ENCODE measurements at regions not wholly inside any gene's neighbourhood (a gene's known extent, or its start where the extent isn't known, plus 50 kb on each side); places are given as distances from the start of the nearest gene placed in this dataset.

DNA sequence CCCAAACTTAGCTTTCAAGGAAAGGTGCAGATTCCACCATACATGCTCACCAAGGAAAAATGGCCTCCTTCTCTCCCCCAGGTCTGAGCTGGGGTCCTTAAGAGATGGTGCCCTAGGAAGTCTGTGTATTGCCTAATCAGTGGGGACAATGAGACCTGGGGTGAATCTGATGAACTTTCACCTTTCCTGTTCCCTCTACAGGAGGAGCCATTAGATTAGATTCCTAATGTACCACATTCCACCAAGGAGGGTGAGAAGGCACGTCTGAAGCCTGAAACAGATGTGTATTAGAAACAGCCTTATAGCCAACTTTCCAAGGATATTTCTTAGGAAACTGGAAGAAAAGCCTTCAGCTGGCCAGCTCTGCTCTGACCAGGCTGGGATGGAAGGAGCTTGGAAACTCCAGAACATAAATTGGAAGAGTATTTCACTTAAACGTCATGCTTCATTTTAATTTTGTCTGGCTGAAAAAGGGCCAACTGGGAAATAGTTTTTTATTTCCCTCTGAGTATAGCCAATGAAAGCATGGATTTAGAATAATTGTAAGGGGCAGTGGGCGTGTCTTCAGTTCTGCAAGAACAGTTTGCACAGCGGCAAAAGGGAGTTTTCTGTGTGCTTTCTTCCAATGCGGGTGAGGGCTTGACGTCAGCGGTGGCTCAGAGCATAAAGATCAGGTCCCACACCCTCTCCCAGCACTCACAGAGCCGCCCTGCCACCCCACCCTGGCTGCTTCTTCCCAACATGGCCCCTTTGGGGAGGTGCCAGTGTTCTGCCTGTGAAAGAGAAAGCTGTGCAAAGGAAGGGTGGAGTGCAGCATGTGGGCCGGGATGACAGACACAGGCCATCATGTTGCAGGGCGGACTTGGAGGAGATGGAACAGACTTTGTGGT, 210.9 kb downstream of the ESM1 start:
- Histone ChIP-seq H3K9me3 (ENCODE audit: control insufficient read depth, insufficient read depth, low read length) (no peaks in the 10 kb centered on the region), H3K36me3 (ENCODE audit: control insufficient read depth, insufficient read depth, low read length) (no peaks in the 10 kb centered on the region), H3K9ac (ENCODE audit: low read depth, low read length) (no peak overlapping the region), H3K4me3 (ENCODE audit: low read depth, low read length) (no peak overlapping the region), H3K4me1 (ENCODE audit: control insufficient read depth, insufficient read depth, low read length) (no peaks in the 10 kb centered on the region), H3K27me3 (ENCODE audit: control insufficient read depth, insufficient read depth, low read length) (no peaks in the 10 kb centered on the region)

DNA sequence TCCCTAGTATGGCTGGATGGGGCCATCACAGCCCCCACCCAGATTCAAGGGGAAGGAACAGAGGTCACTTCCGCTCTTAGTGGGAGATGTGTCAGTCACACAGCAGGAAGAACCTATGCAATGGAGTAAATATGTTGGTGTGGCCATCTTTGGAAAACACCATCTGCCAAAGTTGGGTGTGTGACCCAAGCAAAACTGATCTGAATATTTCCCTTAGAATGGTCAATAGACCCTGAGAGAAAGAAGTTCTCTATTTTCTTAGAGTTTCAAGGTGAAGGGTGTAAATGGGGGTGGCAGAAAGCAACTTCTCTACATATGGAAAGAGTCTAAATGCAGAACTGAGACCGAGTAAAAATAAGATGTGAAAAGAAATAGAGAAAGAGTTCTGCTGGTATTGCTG, 212.7 kb downstream of the ESM1 start:
- Histone ChIP-seq H3K4me3 (ENCODE audit: low read depth, low read length) (no peak overlapping the region), H3K9ac (ENCODE audit: low read depth, low read length) (no peak overlapping the region), H3K4me1 (ENCODE audit: control insufficient read depth, insufficient read depth, low read length) (no peaks in the 10 kb centered on the region), H3K9me3 (ENCODE audit: control insufficient read depth, insufficient read depth, low read length) (no peaks in the 10 kb centered on the region), H3K36me3 (ENCODE audit: control insufficient read depth, insufficient read depth, low read length) (no peaks in the 10 kb centered on the region), H3K27me3 (ENCODE audit: control insufficient read depth, insufficient read depth, low read length) (no peaks in the 10 kb centered on the region)

- Histone ChIP-seq H3K9ac (ENCODE audit: low read depth, low read length) (no peak overlapping the region), H3K4me3 (ENCODE audit: low read depth, low read length) (no peak overlapping the region), H3K27me3 (ENCODE audit: control insufficient read depth, insufficient read depth, low read length) (no peaks in the 10 kb centered on the region), H3K9me3 (ENCODE audit: control insufficient read depth, insufficient read depth, low read length) (no peaks in the 10 kb centered on the region), H3K36me3 (ENCODE audit: control insufficient read depth, insufficient read depth, low read length) (no peaks in the 10 kb centered on the region), H3K4me1 (ENCODE audit: control insufficient read depth, insufficient read depth, low read length) (no peaks in the 10 kb centered on the region)
Observed at GRCh38 chr5:54772231-54772630, 213.2 kb downstream of the ESM1 start.

- Histone ChIP-seq H3K4me1 (ENCODE audit: control insufficient read depth, insufficient read depth, low read length) (no peaks in the 10 kb centered on the region), H3K27me3 (ENCODE audit: control insufficient read depth, insufficient read depth, low read length) (no peaks in the 10 kb centered on the region), H3K4me3 (ENCODE audit: low read depth, low read length) (no peak overlapping the region), H3K36me3 (ENCODE audit: control insufficient read depth, insufficient read depth, low read length) (no peaks in the 10 kb centered on the region), H3K9me3 (ENCODE audit: control insufficient read depth, insufficient read depth, low read length) (no peaks in the 10 kb centered on the region), H3K9ac (ENCODE audit: low read depth, low read length) (no peak overlapping the region)
Observed at GRCh38 chr5:54769746-54770145, 215.6 kb downstream of the ESM1 start.

DNA sequence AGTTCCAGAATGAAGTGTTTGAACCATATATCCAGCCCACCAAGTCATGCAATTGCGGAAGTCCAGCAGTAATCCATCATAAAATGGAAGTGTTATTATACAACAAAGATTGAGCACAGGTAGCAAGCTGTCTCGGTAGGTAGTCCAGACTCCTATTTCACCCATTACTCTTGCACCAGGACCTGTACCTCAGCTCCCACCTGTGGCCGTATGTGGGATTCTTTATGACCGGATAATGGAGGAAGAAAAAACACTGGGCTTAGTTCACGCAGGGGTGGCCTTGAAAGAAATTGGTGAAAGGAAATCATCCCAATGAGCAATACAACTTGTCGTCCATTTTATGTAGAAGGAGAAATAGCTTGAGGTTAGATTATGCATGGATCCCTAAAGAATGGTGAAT, 216.3 kb downstream of the ESM1 start:
- Histone ChIP-seq H3K36me3 (ENCODE audit: control insufficient read depth, insufficient read depth, low read length) (no peaks in the 10 kb centered on the region), H3K4me3 (ENCODE audit: low read depth, low read length) (no peak overlapping the region), H3K9ac (ENCODE audit: low read depth, low read length) (no peak overlapping the region), H3K4me1 (ENCODE audit: control insufficient read depth, insufficient read depth, low read length) (no peaks in the 10 kb centered on the region), H3K27me3 (ENCODE audit: control insufficient read depth, insufficient read depth, low read length) (no peaks in the 10 kb centered on the region), H3K9me3 (ENCODE audit: control insufficient read depth, insufficient read depth, low read length) (no peaks in the 10 kb centered on the region)

DNA sequence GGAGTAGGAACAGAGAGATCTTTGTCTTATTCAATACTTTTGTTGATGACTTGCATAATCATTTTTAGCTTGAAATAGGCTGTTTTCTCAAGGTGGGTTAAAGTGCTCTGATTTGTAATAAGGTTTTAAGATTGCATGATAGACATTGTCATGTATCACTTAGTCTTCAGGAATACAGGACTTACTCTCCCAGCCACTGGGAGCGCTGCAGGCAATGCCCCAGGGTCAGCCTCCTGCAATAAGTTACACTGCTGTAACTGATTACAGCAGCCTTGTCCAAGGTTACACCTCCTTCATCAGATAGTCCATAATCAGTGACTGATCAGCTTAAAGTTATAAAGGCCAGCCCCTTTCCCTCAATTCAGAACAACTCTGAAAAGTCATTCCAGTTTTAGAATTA, 218.6 kb downstream of the ESM1 start:
- H3K36me3 ChIP-seq (ENCODE audit: control insufficient read depth, insufficient read depth, low read length): no peaks in the 10 kb centered on the region
- no peaks in the 10 kb centered on the region for H3K9me3 ChIP-seq (ENCODE audit: control insufficient read depth, insufficient read depth, low read length)
- H3K4me3 ChIP-seq (ENCODE audit: low read depth, low read length): no peak overlapping the region
- no peaks in the 10 kb centered on the region for H3K4me1 ChIP-seq (ENCODE audit: control insufficient read depth, insufficient read depth, low read length)
- no peak overlapping the region for H3K9ac ChIP-seq (ENCODE audit: low read depth, low read length)
- no peaks in the 10 kb centered on the region for H3K27me3 ChIP-seq (ENCODE audit: control insufficient read depth, insufficient read depth, low read length)

GRCh38 chr5:54765165-54766028, 220.0 kb downstream of the ESM1 start:
- Histone ChIP-seq H3K27me3 (ENCODE audit: control insufficient read depth, insufficient read depth, low read length) (no peaks in the 10 kb centered on the region), H3K4me1 (ENCODE audit: control insufficient read depth, insufficient read depth, low read length) (no peaks in the 10 kb centered on the region), H3K4me3 (ENCODE audit: low read depth, low read length) (no peak overlapping the region), H3K36me3 (ENCODE audit: control insufficient read depth, insufficient read depth, low read length) (no peaks in the 10 kb centered on the region), H3K9ac (ENCODE audit: low read depth, low read length) (no peak overlapping the region), H3K9me3 (ENCODE audit: control insufficient read depth, insufficient read depth, low read length) (no peaks in the 10 kb centered on the region)

DNA sequence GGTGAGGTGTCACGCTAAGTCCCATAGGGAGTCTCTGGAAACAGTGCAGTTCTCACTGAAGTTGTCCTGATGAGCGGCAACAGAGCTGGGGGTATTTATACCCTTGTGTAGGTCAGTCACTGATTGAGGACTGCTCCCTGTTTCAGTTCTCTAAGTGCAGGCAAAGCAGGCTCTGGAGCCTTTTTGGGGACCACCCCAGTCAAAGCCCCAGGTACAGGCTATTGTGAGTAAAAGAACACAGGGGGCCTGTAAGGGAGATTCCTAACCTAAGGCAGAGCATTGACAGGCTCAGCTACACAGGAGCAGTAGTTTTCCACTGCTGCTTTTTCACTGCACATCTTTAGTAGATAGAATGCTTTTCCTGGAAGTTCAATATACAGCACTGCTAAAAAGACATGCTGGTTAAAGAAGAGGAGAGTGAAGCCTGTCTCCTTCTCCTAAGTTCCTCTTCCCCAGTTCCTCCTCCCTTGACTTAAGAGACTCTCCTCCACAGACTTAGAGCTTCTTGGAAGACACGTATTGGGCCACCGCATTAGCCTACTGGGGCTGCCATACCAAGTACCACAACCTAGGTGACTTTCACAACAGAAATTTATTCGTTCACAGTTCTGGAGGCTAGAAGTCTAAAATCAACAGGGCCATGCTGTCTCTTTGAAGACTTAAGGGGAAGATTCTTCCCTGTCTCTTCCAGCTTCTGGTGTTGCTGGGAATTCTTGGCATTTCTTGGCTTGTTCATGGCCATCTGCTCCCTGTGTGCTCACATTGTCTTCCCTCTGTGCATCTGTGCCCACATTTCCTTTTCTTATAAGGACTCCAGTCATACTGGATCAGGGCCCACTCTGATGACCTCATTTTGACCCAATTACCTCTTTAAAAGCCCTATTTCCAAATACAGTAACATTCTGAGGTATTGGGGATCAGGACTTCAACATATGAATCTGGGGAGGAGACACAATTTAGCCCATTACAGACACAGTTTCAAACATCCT, 221.0 kb downstream of the ESM1 start:
- H3K4me3 ChIP-seq (ENCODE audit: low read depth, low read length): no peak overlapping the region
- H3K4me1 ChIP-seq (ENCODE audit: control insufficient read depth, insufficient read depth, low read length): no peaks in the 10 kb centered on the region
- no peak overlapping the region for H3K9ac ChIP-seq (ENCODE audit: low read depth, low read length)

DNA sequence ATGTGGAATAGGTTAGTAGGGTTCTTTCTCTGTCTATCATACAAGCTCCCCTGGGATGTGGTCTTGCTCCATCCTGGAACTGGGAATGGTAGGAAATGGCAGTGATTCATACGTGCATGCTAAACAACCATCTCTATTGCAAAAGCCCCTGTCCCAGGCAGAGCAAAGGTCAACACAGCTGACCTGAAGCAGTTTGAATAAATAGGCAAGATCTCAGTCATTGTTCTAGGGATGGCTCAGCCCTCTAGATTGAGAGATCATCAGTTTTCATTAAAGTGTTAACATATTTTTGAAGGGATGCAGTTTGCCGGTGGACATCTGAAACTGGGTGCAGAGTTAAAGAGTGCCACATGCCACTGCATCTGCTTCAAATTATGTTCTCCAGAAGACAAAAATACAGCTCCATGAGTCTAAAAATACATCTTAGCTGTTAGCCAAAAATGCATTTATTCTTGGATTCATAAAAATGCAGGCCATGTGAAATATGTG, 224.1 kb downstream of the ESM1 start:
- Histone ChIP-seq H3K36me3 (ENCODE audit: control insufficient read depth, insufficient read depth, low read length) (no peaks in the 10 kb centered on the region), H3K9me3 (ENCODE audit: control insufficient read depth, insufficient read depth, low read length) (no peaks in the 10 kb centered on the region), H3K9ac (ENCODE audit: low read depth, low read length) (no peak overlapping the region), H3K4me1 (ENCODE audit: control insufficient read depth, insufficient read depth, low read length) (no peaks in the 10 kb centered on the region), H3K4me3 (ENCODE audit: low read depth, low read length) (no peak overlapping the region), H3K27me3 (ENCODE audit: control insufficient read depth, insufficient read depth, low read length) (no peaks in the 10 kb centered on the region)

More for the DNA sequence above, 221.0 kb downstream of the ESM1 start:
- Histone ChIP-seq H3K27me3 (ENCODE audit: control insufficient read depth, insufficient read depth, low read length) (no peaks in the 10 kb centered on the region), H3K9me3 (ENCODE audit: control insufficient read depth, insufficient read depth, low read length) (no peaks in the 10 kb centered on the region), H3K36me3 (ENCODE audit: control insufficient read depth, insufficient read depth, low read length) (no peaks in the 10 kb centered on the region)

DNA sequence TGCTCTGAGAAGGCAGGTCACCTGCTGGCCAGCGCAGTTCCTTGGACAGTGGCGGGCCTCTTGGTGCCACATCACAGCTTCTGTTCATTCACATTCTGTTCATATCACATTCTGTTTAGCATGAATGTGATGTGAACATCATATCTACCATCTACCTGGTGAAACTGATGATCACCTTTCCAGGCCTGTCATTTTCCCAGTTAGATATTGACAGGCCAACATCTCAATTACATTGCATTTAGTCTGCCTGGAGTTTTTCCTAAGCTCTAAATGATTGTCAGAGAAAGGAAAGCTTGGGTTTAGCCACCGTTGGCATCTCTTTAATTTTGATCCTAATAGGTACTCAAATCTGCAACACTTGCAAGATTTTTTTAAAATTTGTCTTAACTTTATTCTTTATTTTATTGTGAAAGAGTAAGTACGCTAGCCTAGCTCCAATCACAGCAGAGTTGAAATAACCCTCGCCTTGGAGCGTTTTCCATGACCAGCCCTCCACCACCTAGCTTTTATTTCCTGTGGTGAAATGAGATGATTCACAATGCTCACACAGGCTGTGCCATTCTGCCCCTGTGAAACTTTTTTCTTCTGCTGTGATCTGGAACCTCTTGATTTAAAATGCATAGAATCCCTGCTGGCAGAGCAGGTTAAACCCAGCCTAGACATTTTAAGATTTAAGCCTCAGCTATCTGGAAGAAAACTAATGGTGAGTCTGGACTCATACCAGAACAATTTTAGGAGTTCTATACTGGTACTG, 225.0 kb downstream of the ESM1 start:
- Histone ChIP-seq H3K9me3 (ENCODE audit: control insufficient read depth, insufficient read depth, low read length) (no peaks in the 10 kb centered on the region), H3K9ac (ENCODE audit: low read depth, low read length) (no peak overlapping the region), H3K4me3 (ENCODE audit: low read depth, low read length) (no peak overlapping the region), H3K27me3 (ENCODE audit: control insufficient read depth, insufficient read depth, low read length) (no peaks in the 10 kb centered on the region), H3K36me3 (ENCODE audit: control insufficient read depth, insufficient read depth, low read length) (no peaks in the 10 kb centered on the region), H3K4me1 (ENCODE audit: control insufficient read depth, insufficient read depth, low read length) (no peaks in the 10 kb centered on the region)

All from iPS-15b (cell line).